Uterus (tissue), 2 donors: ENCODE measurements at regions not wholly inside any gene's neighbourhood (a gene's known extent, or its start where the extent isn't known, plus 50 kb on each side); places are given as distances from the start of the nearest gene placed in this dataset.

Experiments used
- POLR2A ChIP-seq, 2 donors: fragments of 450-650 bp; IDR thresholded peaks; one replicate each; pipeline ENCODE4 v1.6.1; 2016; ENCODE audit warnings: antibody characterized with exemption in 2 of 2, mild to moderate bottlenecking in 1 of 2, moderate library complexity in 1 of 2
- TF ChIP-seq, protein P1 (sequence below), 4 experiments: fragments of 200-600 bp in 2 of 4; fragments of 450-650 bp in 2 of 4; sonication (generic) in 2 of 4; IDR thresholded peaks; one replicate each; pipeline ENCODE4 v1.5.1; 2016 to 2019; ENCODE audit warnings: antibody characterized with exemption in 4 of 4, mild to moderate bottlenecking in 2 of 4, moderate library complexity in 1 of 4

DNA sequence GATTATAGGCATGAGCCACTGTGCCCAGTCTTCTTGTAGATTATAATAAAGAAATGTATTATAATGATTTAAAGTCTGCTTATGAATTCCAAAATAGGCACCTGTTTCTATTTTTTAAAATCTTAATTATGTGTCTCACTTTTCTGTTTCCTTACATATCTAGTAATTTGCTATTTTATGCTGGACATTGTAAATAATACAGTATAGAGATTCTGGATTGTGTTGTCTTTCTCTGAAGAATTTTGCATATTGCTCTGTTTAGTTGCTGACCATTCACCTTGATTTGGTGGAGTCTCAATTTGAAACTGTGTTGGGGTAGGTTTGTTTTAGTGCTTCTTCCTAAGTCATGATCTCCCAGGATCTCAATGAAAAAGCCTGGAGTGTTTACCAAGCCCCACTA lies 102.8 kb downstream of the C9orf50 start:
- TF ChIP-seq POLR2A (IDR thresholded peaks at IDR 0.05), result no peak
- TF ChIP-seq, protein P1, sequence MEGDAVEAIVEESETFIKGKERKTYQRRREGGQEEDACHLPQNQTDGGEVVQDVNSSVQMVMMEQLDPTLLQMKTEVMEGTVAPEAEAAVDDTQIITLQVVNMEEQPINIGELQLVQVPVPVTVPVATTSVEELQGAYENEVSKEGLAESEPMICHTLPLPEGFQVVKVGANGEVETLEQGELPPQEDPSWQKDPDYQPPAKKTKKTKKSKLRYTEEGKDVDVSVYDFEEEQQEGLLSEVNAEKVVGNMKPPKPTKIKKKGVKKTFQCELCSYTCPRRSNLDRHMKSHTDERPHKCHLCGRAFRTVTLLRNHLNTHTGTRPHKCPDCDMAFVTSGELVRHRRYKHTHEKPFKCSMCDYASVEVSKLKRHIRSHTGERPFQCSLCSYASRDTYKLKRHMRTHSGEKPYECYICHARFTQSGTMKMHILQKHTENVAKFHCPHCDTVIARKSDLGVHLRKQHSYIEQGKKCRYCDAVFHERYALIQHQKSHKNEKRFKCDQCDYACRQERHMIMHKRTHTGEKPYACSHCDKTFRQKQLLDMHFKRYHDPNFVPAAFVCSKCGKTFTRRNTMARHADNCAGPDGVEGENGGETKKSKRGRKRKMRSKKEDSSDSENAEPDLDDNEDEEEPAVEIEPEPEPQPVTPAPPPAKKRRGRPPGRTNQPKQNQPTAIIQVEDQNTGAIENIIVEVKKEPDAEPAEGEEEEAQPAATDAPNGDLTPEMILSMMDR (IDR thresholded peaks at IDR 0.05), result no peak
